Effector memory CD8-positive, alpha-beta T cell (primary cell): ENCODE measurements at regions not wholly inside any gene's neighbourhood (a gene's known extent, or its start where the extent isn't known, plus 50 kb on each side); places are given as distances from the start of the nearest gene placed in this dataset.
A peak's percentile ranks its signal among the peaks of the same experiment; 100 is the strongest.
"Not testable (repeated sequence)": the region's sequence is repeated elsewhere in the genome, so short reads cannot be mapped to it uniquely, and the experiment has no call there.

Source experiments
- ATAC-seq: fragments of 150-1000 bp; cut with Tn5 transposase; replicated peaks from 2 replicates; pipeline ENCODE4 v1.10.0; 2021; ENCODE audit warnings: mild to moderate bottlenecking, moderate library complexity
- DNase-seq, 3 experiments: peaks; one replicate each; pipeline ENCODE4 v3.0.0; 2021
- H3K27ac Mint-ChIP-seq, 2 donors: one replicate each; pipeline ENCODE4 v1.8.0; 2022; ENCODE audit warnings: mild to moderate bottlenecking in 2 of 2, mixed read lengths in 2 of 2, moderate library complexity in 2 of 2
- H3K27me3 Mint-ChIP-seq, 2 donors: one replicate each; pipeline ENCODE4 v1.8.0; 2022; ENCODE audit warnings: mixed read lengths in 2 of 2
- H3K36me3 Mint-ChIP-seq: one replicate; pipeline ENCODE4 v1.8.0; 2022; ENCODE audit warnings: mild to moderate bottlenecking, moderate library complexity, mixed read lengths; ENCODE audit not compliant: insufficient read depth
- H3K4me1 Mint-ChIP-seq, 2 donors: one replicate each; pipeline ENCODE4 v1.8.0; 2022; ENCODE audit warnings: low read depth in 2 of 2, mixed read lengths in 2 of 2
- H3K4me3 Mint-ChIP-seq, 2 donors: one replicate each; pipeline ENCODE4 v1.8.0; 2022; ENCODE audit warnings: mild to moderate bottlenecking in 2 of 2, mixed read lengths in 2 of 2, moderate library complexity in 2 of 2
- H3K9me3 Mint-ChIP-seq, 2 donors: one replicate each; pipeline ENCODE4 v1.8.0; 2022; ENCODE audit warnings: mixed read lengths in 2 of 2

GRCh38 chr6:84597238-84597875 is 167.0 kb downstream of the TBX18 start:
- Mint-ChIP-seq H3K4me1 (no peaks in the 10 kb centered on the region), H3K36me3 (no peaks in the 10 kb centered on the region), H3K9me3 (peaks cover 0 to 7% of the 10 kb centered on the region in 2 donors), H3K4me3 (no peak overlapping the region), H3K27ac (no peak overlapping the region), H3K27me3 (no peaks in the 10 kb centered on the region)
- ATAC-seq = no peak
- no peak for DNase-seq

DNA sequence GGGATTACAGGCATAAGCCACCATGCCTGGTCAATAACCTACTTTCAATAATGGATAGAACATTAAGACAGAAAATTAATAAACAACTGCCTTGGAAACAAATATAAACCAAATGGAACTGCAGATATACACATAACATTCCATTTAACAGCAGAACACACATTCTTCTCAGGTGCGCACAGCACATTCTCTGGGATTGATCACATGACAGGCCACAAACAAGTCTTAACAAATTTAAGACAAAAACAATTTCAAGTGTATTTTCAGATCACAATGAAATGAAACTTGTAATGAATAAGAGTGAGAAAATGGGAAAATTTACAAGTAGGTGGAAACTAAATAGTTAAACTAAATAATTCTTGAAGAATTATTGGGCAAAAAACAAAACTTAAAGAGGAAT is 167.9 kb downstream of the TBX18 start:
- H3K27me3 Mint-ChIP-seq = no peaks in the 10 kb centered on the region
- no peaks in the 10 kb centered on the region for H3K36me3 Mint-ChIP-seq
- H3K9me3 Mint-ChIP-seq = peaks cover 0 to 7% of the 10 kb centered on the region in 2 donors
- H3K4me3 Mint-ChIP-seq = no peak overlapping the region
- DNase-seq = no peak
- ATAC-seq = no peak
- H3K4me1 Mint-ChIP-seq = no peaks in the 10 kb centered on the region
- no peak overlapping the region for H3K27ac Mint-ChIP-seq

GRCh38 chr6:84588697-84589080 is 175.7 kb downstream of the TBX18 start:
- Mint-ChIP-seq H3K27ac (no peak overlapping the region), H3K36me3 (no peaks in the 10 kb centered on the region), H3K27me3 (no peaks in the 10 kb centered on the region), H3K9me3 (no peaks in the 10 kb centered on the region), H3K4me3 (peak overlapping the region in 1 of 2 donors; percentile 41), H3K4me1 (peaks cover 0 to 6% of the 10 kb centered on the region in 2 donors)
- no peak for ATAC-seq
- DNase-seq = no peak

- H3K9me3 Mint-ChIP-seq, H3K27me3 Mint-ChIP-seq, H3K4me1 Mint-ChIP-seq, DNase-seq, ATAC-seq, H3K36me3 Mint-ChIP-seq, H3K27ac Mint-ChIP-seq: not testable (repeated sequence)
- H3K4me3 Mint-ChIP-seq = peak overlapping the region in 1 of 2 donors; percentile 41
These were observed 176.3 kb downstream of the TBX18 start for GRCh38 chr6:84587994-84588696.

GRCh38 chr6:84587202-84587940 is 177.0 kb downstream of the TBX18 start:
- not testable (repeated sequence) for H3K27me3 Mint-ChIP-seq, H3K4me3 Mint-ChIP-seq, DNase-seq, ATAC-seq, H3K9me3 Mint-ChIP-seq, H3K27ac Mint-ChIP-seq, H3K36me3 Mint-ChIP-seq, H3K4me1 Mint-ChIP-seq

- H3K36me3 Mint-ChIP-seq = no peaks in the 10 kb centered on the region
- peaks cover 0 to 6% of the 10 kb centered on the region in 2 donors for H3K4me1 Mint-ChIP-seq
- H3K27me3 Mint-ChIP-seq = no peaks in the 10 kb centered on the region
- no peak overlapping the region for H3K4me3 Mint-ChIP-seq
- no peaks in the 10 kb centered on the region for H3K9me3 Mint-ChIP-seq
- DNase-seq = no peak
- no peak overlapping the region for H3K27ac Mint-ChIP-seq
- ATAC-seq = no peak
These were observed 180.6 kb downstream of the TBX18 start for GRCh38 chr6:84583784-84584183.

GRCh38 chr6:84582997-84583396 is 181.4 kb downstream of the TBX18 start:
- ATAC-seq = no peak
- H3K4me3 Mint-ChIP-seq = no peak overlapping the region
- no peak for DNase-seq
- no peak overlapping the region for H3K27ac Mint-ChIP-seq
- no peaks in the 10 kb centered on the region for H3K9me3 Mint-ChIP-seq
- H3K27me3 Mint-ChIP-seq = no peaks in the 10 kb centered on the region
- no peaks in the 10 kb centered on the region for H3K36me3 Mint-ChIP-seq
- no peaks in the 10 kb centered on the region for H3K4me1 Mint-ChIP-seq

DNA sequence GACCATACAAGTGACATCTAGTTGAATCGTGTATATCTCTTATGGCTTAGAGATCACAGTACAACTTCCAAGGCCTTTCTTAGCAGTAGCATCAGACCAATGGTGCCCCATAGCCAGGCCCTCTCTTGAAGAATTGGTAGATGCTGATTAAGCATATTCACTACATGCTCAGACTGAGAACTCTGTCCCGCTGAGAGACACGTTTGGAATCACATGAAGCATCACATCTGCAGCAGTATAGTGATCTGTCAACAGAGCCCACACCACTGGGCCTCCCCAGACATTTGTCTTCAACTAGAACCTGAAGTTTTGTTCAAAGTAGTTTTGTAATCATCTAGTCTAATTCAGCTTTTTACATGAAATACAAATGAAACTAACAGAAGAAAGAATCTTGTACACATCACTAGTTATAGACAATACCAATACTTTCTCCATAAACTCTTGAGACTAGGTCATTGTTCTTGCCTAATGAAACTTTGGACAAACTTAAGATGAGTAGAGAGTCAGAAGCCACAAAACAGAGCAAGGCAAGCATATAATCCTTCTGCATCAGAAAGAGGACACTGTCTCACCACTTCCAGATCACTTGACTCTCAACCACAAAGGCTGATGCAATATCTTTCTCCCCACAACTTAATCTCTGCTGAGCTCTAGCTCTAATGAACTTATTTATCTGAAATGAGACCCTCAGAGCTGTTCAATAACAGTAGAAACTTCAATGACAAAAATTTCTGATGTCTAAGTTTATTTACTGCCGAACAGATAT is 182.7 kb downstream of the TBX18 start:
- no peak overlapping the region for H3K4me3 Mint-ChIP-seq
- no peak overlapping the region for H3K27ac Mint-ChIP-seq
- H3K27me3 Mint-ChIP-seq = no peaks in the 10 kb centered on the region
- ATAC-seq (no peak), DNase-seq (no peak)
- H3K4me1 Mint-ChIP-seq = no peaks in the 10 kb centered on the region
- H3K36me3 Mint-ChIP-seq = no peaks in the 10 kb centered on the region
- no peaks in the 10 kb centered on the region for H3K9me3 Mint-ChIP-seq

GRCh38 chr6:84579404-84579803 is 185.0 kb downstream of the TBX18 start:
- H3K36me3 Mint-ChIP-seq = no peaks in the 10 kb centered on the region
- H3K4me1 Mint-ChIP-seq = no peaks in the 10 kb centered on the region
- ATAC-seq (no peak), DNase-seq (no peak)
- H3K27ac Mint-ChIP-seq = no peak overlapping the region
- no peak overlapping the region for H3K4me3 Mint-ChIP-seq
- H3K9me3 Mint-ChIP-seq = peaks cover 0 to 2% of the 10 kb centered on the region in 2 donors
- no peaks in the 10 kb centered on the region for H3K27me3 Mint-ChIP-seq

DNA sequence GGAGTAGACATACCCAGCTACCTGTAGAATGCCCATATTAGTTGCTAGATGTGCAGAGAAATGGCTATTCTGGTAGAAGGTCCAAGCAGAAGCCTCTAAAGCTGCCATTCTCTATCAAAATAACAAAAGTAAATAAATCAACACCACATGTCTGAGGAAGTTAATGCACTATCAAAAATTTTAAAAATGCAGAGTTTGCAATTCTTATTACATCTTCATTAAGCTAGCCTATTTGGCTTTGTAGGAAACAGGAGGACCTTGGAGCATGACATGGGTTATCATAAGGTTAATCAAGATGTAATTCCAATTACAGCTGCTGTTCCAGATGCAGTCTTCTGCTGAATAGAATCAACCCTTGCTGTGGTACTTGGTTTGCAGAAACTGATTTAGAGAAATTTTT is 188.4 kb downstream of the TBX18 start:
- Mint-ChIP-seq H3K4me3 (no peak overlapping the region), H3K27ac (no peak overlapping the region), H3K27me3 (no peaks in the 10 kb centered on the region), H3K36me3 (no peaks in the 10 kb centered on the region), H3K4me1 (no peaks in the 10 kb centered on the region), H3K9me3 (peaks cover 0 to 2% of the 10 kb centered on the region in 2 donors)
- DNase-seq = no peak
- no peak for ATAC-seq

DNA sequence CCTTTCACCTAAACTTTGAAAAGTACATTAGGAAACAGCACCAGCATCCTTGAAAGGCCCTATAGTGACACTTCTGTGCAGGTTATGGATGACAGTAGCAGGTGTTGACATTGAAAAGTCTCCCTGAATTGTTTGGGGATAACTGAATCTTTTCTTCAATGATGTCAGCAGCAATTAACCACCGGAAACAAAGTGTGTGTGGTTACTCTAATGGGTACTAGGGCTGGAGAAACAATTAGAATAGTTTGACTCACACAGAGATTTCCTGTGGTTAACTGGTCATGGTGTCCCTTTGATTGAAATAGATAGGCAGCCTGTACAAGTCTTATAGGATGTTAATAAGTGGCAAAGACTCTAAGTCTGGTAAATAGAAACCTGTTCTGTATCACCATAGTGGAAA is 189.1 kb downstream of the TBX18 start:
- no peak for DNase-seq
- H3K4me3 Mint-ChIP-seq = no peak overlapping the region
- no peaks in the 10 kb centered on the region for H3K36me3 Mint-ChIP-seq
- no peaks in the 10 kb centered on the region for H3K4me1 Mint-ChIP-seq
- H3K27me3 Mint-ChIP-seq = no peaks in the 10 kb centered on the region
- ATAC-seq = no peak
- no peak overlapping the region for H3K27ac Mint-ChIP-seq
- peaks cover 0 to 2% of the 10 kb centered on the region in 2 donors for H3K9me3 Mint-ChIP-seq

DNA sequence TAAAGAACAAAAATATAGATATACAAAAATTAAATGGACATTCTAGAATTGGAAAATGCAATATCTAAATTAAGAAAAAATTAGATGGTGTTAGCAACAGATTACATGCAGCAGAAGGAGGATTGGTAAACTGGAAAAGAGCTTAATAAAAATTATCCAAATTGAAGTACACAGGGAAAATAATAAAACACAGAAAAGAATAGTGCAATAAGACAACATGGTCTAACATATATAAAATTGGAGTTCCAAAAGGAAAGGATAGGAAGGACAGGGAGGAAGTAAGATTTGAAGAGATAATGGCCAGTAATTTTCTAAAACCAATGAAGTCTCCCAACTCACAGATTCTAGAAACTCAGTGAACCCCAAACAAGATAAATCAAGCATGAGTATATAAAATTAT is 194.5 kb downstream of the TBX18 start:
- Mint-ChIP-seq H3K4me3 (no peak overlapping the region), H3K4me1 (no peaks in the 10 kb centered on the region)

GRCh38 chr6:84568971-84569370 is 195.4 kb downstream of the TBX18 start:
- DNase-seq = no peak
- Mint-ChIP-seq H3K36me3 (no peaks in the 10 kb centered on the region), H3K27me3 (no peaks in the 10 kb centered on the region), H3K4me3 (no peak overlapping the region), H3K27ac (no peak overlapping the region), H3K4me1 (no peaks in the 10 kb centered on the region), H3K9me3 (peaks cover 0 to 2% of the 10 kb centered on the region in 2 donors)
- no peak for ATAC-seq

More for the DNA sequence above, 194.5 kb downstream of the TBX18 start:
- DNase-seq (no peak), ATAC-seq (no peak)
- no peaks in the 10 kb centered on the region for H3K27me3 Mint-ChIP-seq
- no peaks in the 10 kb centered on the region for H3K9me3 Mint-ChIP-seq
- H3K27ac Mint-ChIP-seq = no peak overlapping the region
- H3K36me3 Mint-ChIP-seq = no peaks in the 10 kb centered on the region
